ENCODE measurements at regions not wholly inside any gene's neighbourhood (a gene's known extent, or its start where the extent isn't known, plus 50 kb on each side); places are given as distances from the start of the nearest gene placed in this dataset.

- ChIA-PET POLR2A (ENCODE audit: partially characterized antibody) (no interaction called here), CTCF (ENCODE audit: partially characterized antibody) (interaction anchor here (0.8 to 9.0 kb wide), 20 partner anchors 8 to 426 kb away, joined by 3 to 100 read pairs (median 4); no protein-coding TSS in a partner anchor)
- no peak overlapping the region for H2BK120ac ChIP-seq (replicated peaks; ENCODE audit: low read depth, low read length)
- DNase-seq (ENCODE audit: low read depth in 1 of 2, low spot score in 2 of 2) (no peak), FAIRE-seq (no peak)
- peaks cover 0 to 11% of the 10 kb centered on the region in 2 experiments; a peak in 2 of 4 replicates for H3K9me3 ChIP-seq (ENCODE audit: insufficient read depth in 2 of 2, low read depth in 1 of 2, low read length in 1 of 2)
- no peak overlapping the region for H2AK5ac ChIP-seq (ENCODE audit: low read depth, low read length)
- no peak overlapping the region for H4K91ac ChIP-seq (replicated peaks; ENCODE audit: insufficient read length, low read length)
- H3K23ac ChIP-seq (ENCODE audit: insufficient read length) = no peak overlapping the region
- H3K9ac ChIP-seq (replicated peaks in 1 of 4; ENCODE audit: extremely low read depth in 1 of 4, low read depth in 3 of 4, low read length in 3 of 4) = no peak overlapping the region
- no peaks in the 10 kb centered on the region for H3K27me3 ChIP-seq (replicated peaks in 1 of 4; ENCODE audit: control insufficient read depth in 3 of 4, extremely low read depth in 1 of 4, insufficient read depth in 3 of 4, low read length in 3 of 4)
- no peak overlapping the region for H3K56ac ChIP-seq (replicated peaks; ENCODE audit: insufficient read length, low read depth, low read length)
- no peak overlapping the region for H3K4ac ChIP-seq (replicated peaks; ENCODE audit: insufficient read length, low read depth, low read length)
- no peak overlapping the region for H3K4me2 ChIP-seq (ENCODE audit: insufficient read depth in 1 of 2, low read depth in 2 of 2, low read length in 2 of 2)
- H3K79me1 ChIP-seq (ENCODE audit: low read depth, low read length) = no peaks in the 10 kb centered on the region
- H2BK20ac ChIP-seq (ENCODE audit: low read length) = no peak overlapping the region
- no peak overlapping the region for H4K5ac ChIP-seq (ENCODE audit: insufficient read length, low read depth, low read length)
- no peak for TF ChIP-seq CEBPB (IDR thresholded peaks at IDR 0.05; ENCODE audit: low read depth, low read length)
- no peak for TF ChIP-seq HDAC6 (IDR thresholded peaks at IDR 0.05; ENCODE audit: low read depth, low read length)
- no peak for TF ChIP-seq SUZ12 (IDR thresholded peaks at IDR 0.05; ENCODE audit: low read length)
- no peak for TF ChIP-seq KDM4A (IDR thresholded peaks at IDR 0.05; ENCODE audit: low read depth, low read length, severe bottlenecking)
- TF ChIP-seq POLR2A (IDR thresholded peaks at IDR 0.05; ENCODE audit: control extremely low read depth in 1 of 2, low read depth in 2 of 2, low read length in 2 of 2) = no peak
- no peaks in the 10 kb centered on the region for H3K79me2 ChIP-seq (ENCODE audit: control insufficient read depth in 1 of 2, insufficient read depth in 2 of 2, low read length in 2 of 2)
- H4K20me1 ChIP-seq (replicated peaks in 1 of 2; ENCODE audit: control insufficient read depth in 1 of 2, insufficient read depth in 2 of 2, low read length in 2 of 2) = no peaks in the 10 kb centered on the region
- WGBS, 2 experiments (ENCODE audit: extremely low coverage in 1 of 2, insufficient coverage in 1 of 2, insufficient read length in 1 of 2, insufficient replicate concordance in 2 of 2, low coverage in 1 of 2, low lambda C conversion rate in 2 of 2, missing lambda C conversion rate in 1 of 2) = 88% methylated on average over 2 of the region's 2 CpGs; no CpG with 5 or more reads in 1 of the 2 experiments
- no peak overlapping the region for H3K18ac ChIP-seq (ENCODE audit: extremely low read depth, low read length)
- no peaks in the 10 kb centered on the region for H3K23me2 ChIP-seq (ENCODE audit: low read depth, low read length)
- H3K27ac ChIP-seq (ENCODE audit: low read depth, low read length) = no peak overlapping the region
- no peaks in the 10 kb centered on the region for H3K36me3 ChIP-seq (ENCODE audit: control insufficient read depth in 2 of 4, insufficient read depth in 4 of 4, low read length in 3 of 4)
- no peak overlapping the region for H2BK12ac ChIP-seq (ENCODE audit: low read depth, low read length)
- no peak overlapping the region for H2BK5ac ChIP-seq (ENCODE audit: low read depth, low read length)
- H3K4me3 ChIP-seq (ENCODE audit: extremely low read depth in 1 of 4, insufficient read depth in 2 of 4, low read depth in 3 of 4, low read length in 4 of 4) = no peak overlapping the region
- H3K14ac ChIP-seq (ENCODE audit: insufficient read length) = no peak overlapping the region
- H4K8ac ChIP-seq (ENCODE audit: extremely low read depth, insufficient read depth, low read length) = no peak overlapping the region
- H2BK15ac ChIP-seq (ENCODE audit: low read length) = no peak overlapping the region
- H2AFZ ChIP-seq (ENCODE audit: low read length) = no peak overlapping the region
- H3K4me1 ChIP-seq (replicated peaks in 1 of 4; ENCODE audit: control insufficient read depth in 3 of 4, insufficient read depth in 4 of 4, low read length in 3 of 4) = no peaks in the 10 kb centered on the region
Measured at GRCh38 chr9:92175441-92175840, 60.2 kb upstream of the SPTLC1 start.

Data from H1 (cell line).